K562 (cell line): ENCODE measurements at regions not wholly inside any gene's neighbourhood (a gene's known extent, or its start where the extent isn't known, plus 50 kb on each side); places are given as distances from the start of the nearest gene placed in this dataset.

ENCODE experiments used
- FOSL1 ChIP-seq: fragments of 200-800 bp; sonication (Bioruptor generic); conservative IDR thresholded peaks from 2 replicates; pipeline ENCODE4 v1.6.1; 2016; ENCODE audit warnings: missing genetic modification characterization, missing compliant biosample characterization
- KDM1A ChIP-seq, 2 experiments: fragments of 450-650 bp; IDR thresholded peaks; 2 replicates each; pipeline ENCODE4 v1.6.1; 2016; ENCODE audit warnings: mild to moderate bottlenecking in 2 of 2
- MXI1 ChIP-seq: IDR thresholded peaks from 2 replicates; pipeline ENCODE4 v1.6.1; 2011; ENCODE audit warnings: low read depth, mild to moderate bottlenecking, improper control_type of control experiment, low read length
- PTRF ChIP-seq: fragments of 450-650 bp; IDR thresholded peaks from 2 replicates; pipeline ENCODE4 v1.6.1; 2016; ENCODE audit warnings: mild to moderate bottlenecking, missing genetic modification characterization, missing compliant biosample characterization
- TSC22D4 ChIP-seq: fragments of 450-650 bp; IDR thresholded peaks from 2 replicates; pipeline ENCODE4 v1.6.1; 2016; ENCODE audit warnings: missing genetic modification characterization, missing biosample characterization, control low read depth
- ZNF212 ChIP-seq: fragments of 450-650 bp; formaldehyde crosslinking; IDR thresholded peaks from 2 replicates; pipeline ENCODE4 v1.4.0; 2020; ENCODE audit warnings: mild to moderate bottlenecking
- TF ChIP-seq, protein P1 (sequence below), 2 experiments: fragments of 450-650 bp; formaldehyde crosslinking in 1 of 2; IDR thresholded peaks; 2 replicates each; pipeline versions ENCODE4 v1.4.0 to v1.6.1; 2014 to 2020; ENCODE audit warnings: mild to moderate bottlenecking in 2 of 2, borderline replicate concordance in 1 of 2, low read depth in 1 of 2

DNA sequence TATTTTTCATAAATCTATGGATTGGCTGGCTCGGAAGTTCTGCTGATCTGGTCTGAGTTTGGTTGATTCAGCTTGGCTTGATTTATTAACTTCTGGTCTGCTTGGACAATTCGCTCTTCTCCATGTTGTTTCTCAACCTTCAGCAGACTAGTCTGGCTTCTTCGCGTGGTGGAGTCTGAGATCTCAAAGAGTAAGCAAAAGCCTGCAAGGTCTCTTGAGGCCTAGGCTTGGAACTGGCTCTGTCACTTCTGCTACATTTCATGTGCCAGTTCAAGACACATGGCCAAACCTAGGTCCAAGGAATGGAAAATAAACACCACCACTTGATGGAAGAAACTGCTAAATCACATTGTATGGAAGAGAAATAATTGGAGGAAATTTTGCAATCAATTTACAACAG lies 115.1 kb upstream of the JAG1 start:
- TF ChIP-seq, protein P1, sequence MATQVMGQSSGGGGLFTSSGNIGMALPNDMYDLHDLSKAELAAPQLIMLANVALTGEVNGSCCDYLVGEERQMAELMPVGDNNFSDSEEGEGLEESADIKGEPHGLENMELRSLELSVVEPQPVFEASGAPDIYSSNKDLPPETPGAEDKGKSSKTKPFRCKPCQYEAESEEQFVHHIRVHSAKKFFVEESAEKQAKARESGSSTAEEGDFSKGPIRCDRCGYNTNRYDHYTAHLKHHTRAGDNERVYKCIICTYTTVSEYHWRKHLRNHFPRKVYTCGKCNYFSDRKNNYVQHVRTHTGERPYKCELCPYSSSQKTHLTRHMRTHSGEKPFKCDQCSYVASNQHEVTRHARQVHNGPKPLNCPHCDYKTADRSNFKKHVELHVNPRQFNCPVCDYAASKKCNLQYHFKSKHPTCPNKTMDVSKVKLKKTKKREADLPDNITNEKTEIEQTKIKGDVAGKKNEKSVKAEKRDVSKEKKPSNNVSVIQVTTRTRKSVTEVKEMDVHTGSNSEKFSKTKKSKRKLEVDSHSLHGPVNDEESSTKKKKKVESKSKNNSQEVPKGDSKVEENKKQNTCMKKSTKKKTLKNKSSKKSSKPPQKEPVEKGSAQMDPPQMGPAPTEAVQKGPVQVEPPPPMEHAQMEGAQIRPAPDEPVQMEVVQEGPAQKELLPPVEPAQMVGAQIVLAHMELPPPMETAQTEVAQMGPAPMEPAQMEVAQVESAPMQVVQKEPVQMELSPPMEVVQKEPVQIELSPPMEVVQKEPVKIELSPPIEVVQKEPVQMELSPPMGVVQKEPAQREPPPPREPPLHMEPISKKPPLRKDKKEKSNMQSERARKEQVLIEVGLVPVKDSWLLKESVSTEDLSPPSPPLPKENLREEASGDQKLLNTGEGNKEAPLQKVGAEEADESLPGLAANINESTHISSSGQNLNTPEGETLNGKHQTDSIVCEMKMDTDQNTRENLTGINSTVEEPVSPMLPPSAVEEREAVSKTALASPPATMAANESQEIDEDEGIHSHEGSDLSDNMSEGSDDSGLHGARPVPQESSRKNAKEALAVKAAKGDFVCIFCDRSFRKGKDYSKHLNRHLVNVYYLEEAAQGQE (IDR thresholded peaks at IDR 0.05; ENCODE audit: borderline replicate concordance): no peak
- TF ChIP-seq, protein P1 (CRISPR knock-in tag; IDR thresholded peaks at IDR 0.05; ENCODE audit: low read depth): no peak
- TF ChIP-seq KDM1A (IDR thresholded peaks at IDR 0.05): no peak
- no peak for TF ChIP-seq PTRF (tag)
- no peak for TF ChIP-seq MXI1
- no peak for TF ChIP-seq ZNF212 (CRISPR knock-in tag)
- no peak for TF ChIP-seq TSC22D4 (tag)
- no peak for TF ChIP-seq FOSL1 (tag)
